ENCODE measurements at regions not wholly inside any gene's neighbourhood (a gene's known extent, or its start where the extent isn't known, plus 50 kb on each side); places are given as distances from the start of the nearest gene placed in this dataset.

DNA sequence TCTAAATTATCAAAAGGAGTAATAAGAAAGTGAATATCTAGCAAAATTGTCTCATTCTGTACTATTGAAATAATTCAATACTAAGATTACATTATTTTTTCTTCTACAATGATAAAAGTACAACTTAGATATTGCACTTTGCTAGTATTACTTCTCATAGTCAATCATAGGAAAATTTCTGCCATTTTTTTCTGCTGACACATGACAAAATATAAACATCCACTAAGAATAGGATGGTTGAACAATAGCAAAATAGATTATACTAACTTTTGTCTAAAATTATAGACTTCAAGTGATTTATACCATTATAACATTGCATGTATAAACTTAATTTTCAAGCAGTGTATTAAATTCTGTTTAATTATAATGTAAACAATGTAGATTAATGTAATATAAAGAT is 540.2 kb downstream of the PDHA2 start:
- no peak for TF ChIP-seq POLR2AphosphoS5 (IDR thresholded peaks at IDR 0.05; ENCODE audit: low read depth, low read length)
- TF ChIP-seq POLR2A (IDR thresholded peaks at IDR 0.05; ENCODE audit: low read depth, low read length) = no peak
